H9 (cell line): ENCODE measurements at regions not wholly inside any gene's neighbourhood (a gene's known extent, or its start where the extent isn't known, plus 50 kb on each side); places are given as distances from the start of the nearest gene placed in this dataset.

Experiments
- DNase-seq: peaks from one replicate; pipeline ENCODE4 v3.0.0-alpha.2; 2017
- H2AFZ ChIP-seq: one replicate; pipeline ENCODE4 v1.6.1; 2013; ENCODE audit warnings: mild to moderate bottlenecking, low read length, control low read depth, moderate library complexity
- H2AK5ac ChIP-seq: 2 replicates; pipeline ENCODE4 v1.6.1; 2013; ENCODE audit warnings: low read length, control low read depth, mixed read lengths; ENCODE audit not compliant: insufficient read length
- H2BK120ac ChIP-seq: one replicate; pipeline ENCODE4 v1.6.1; 2013; ENCODE audit warnings: low read depth, mild to moderate bottlenecking, low read length, control low read depth, inconsistent platforms; ENCODE audit not compliant: poor library complexity, severe bottlenecking
- H2BK12ac ChIP-seq: 2 replicates; pipeline ENCODE4 v1.6.1; 2013; ENCODE audit warnings: low read length, control low read depth, mixed read lengths, low read depth; ENCODE audit not compliant: insufficient read length
- H2BK15ac ChIP-seq: 2 replicates; pipeline ENCODE4 v1.6.1; 2013; ENCODE audit warnings: low read depth, low read length, control low read depth
- H2BK20ac ChIP-seq: one replicate; pipeline ENCODE4 v1.6.1; 2013; ENCODE audit warnings: low read depth, mild to moderate bottlenecking, low read length, control low read depth, inconsistent platforms; ENCODE audit not compliant: poor library complexity, severe bottlenecking
- H2BK5ac ChIP-seq: 2 replicates; pipeline ENCODE4 v1.6.1; 2013; ENCODE audit warnings: low read length, control low read depth, mixed read lengths; ENCODE audit not compliant: insufficient read length
- H3K14ac ChIP-seq: 2 replicates; pipeline ENCODE4 v1.6.1; 2013; ENCODE audit warnings: low read length, control low read depth; ENCODE audit not compliant: insufficient read depth
- H3K18ac ChIP-seq: 2 replicates; pipeline ENCODE4 v1.6.1; 2013; ENCODE audit warnings: low read depth, mild to moderate bottlenecking, mixed read lengths, low read length, control low read depth; ENCODE audit not compliant: insufficient read length
- H3K23ac ChIP-seq: 2 replicates; pipeline ENCODE4 v1.6.1; 2013; ENCODE audit warnings: low read length, control low read depth, mixed read lengths, low read depth; ENCODE audit not compliant: insufficient read length
- H3K23me2 ChIP-seq: 2 replicates; pipeline ENCODE4 v1.6.1; 2013; ENCODE audit warnings: low read depth, mild to moderate bottlenecking, mixed read lengths, low read length, control low read depth; ENCODE audit not compliant: insufficient read length, poor library complexity, severe bottlenecking
- H3K27ac ChIP-seq: 2 replicates; pipeline ENCODE4 v1.5.1; 2013; ENCODE audit warnings: low read length, control low read depth, mixed read lengths, low read depth; ENCODE audit not compliant: insufficient read length
- H3K27me3 ChIP-seq: 2 replicates; pipeline ENCODE4 v1.6.1; 2013; ENCODE audit warnings: low read length, control low read depth, inconsistent platforms; ENCODE audit not compliant: insufficient read depth
- H3K4ac ChIP-seq: 2 replicates; pipeline ENCODE4 v1.6.1; 2013; ENCODE audit warnings: low read depth, mild to moderate bottlenecking, control low read depth, inconsistent platforms, low read length, moderate library complexity
- H3K4me1 ChIP-seq: 2 replicates; pipeline ENCODE4 v1.6.1; 2013; ENCODE audit warnings: low read length, control low read depth, inconsistent platforms; ENCODE audit not compliant: insufficient read depth
- H3K4me2 ChIP-seq: 2 replicates; pipeline ENCODE4 v1.6.1; 2013; ENCODE audit warnings: low read length, control low read depth, mixed read lengths; ENCODE audit not compliant: insufficient read length, insufficient read depth
- H3K56ac ChIP-seq: 2 replicates; pipeline ENCODE4 v1.6.1; 2013; ENCODE audit warnings: low read depth, mild to moderate bottlenecking, mixed read lengths, low read length, control low read depth; ENCODE audit not compliant: insufficient read length
- H3K79me1 ChIP-seq: 2 replicates; pipeline ENCODE4 v1.6.1; 2013; ENCODE audit warnings: low read depth, mild to moderate bottlenecking, moderate library complexity, low read length, control low read depth, inconsistent platforms; ENCODE audit not compliant: insufficient read depth, poor library complexity, severe bottlenecking
- H3K79me2 ChIP-seq: 2 replicates; pipeline ENCODE4 v1.6.1; 2013; ENCODE audit warnings: low read length, control low read depth, inconsistent platforms; ENCODE audit not compliant: insufficient read depth
- H3K9ac ChIP-seq: 2 replicates; pipeline ENCODE4 v1.6.1; 2013; ENCODE audit warnings: low read length, control low read depth, mixed read lengths; ENCODE audit not compliant: insufficient read length; ENCODE audit errors: extremely low read depth
- H3K9me3 ChIP-seq: one replicate; pipeline ENCODE4 v1.6.1; 2013; ENCODE audit warnings: low read depth, low read length, inconsistent platforms; ENCODE audit not compliant: control insufficient read depth
- H3T11ph ChIP-seq: one replicate; pipeline ENCODE4 v1.6.1; 2013; ENCODE audit warnings: mild to moderate bottlenecking, low read length, control low read depth, inconsistent platforms
- H4K20me1 ChIP-seq: one replicate; pipeline ENCODE4 v1.6.1; 2013; ENCODE audit not compliant: control insufficient read depth, insufficient read length, insufficient read depth
- H4K5ac ChIP-seq: 2 replicates; pipeline ENCODE4 v1.6.1; 2013; ENCODE audit warnings: low read depth, mild to moderate bottlenecking, mixed read lengths, low read length, control low read depth; ENCODE audit not compliant: insufficient read length
- H4K8ac ChIP-seq: replicated peaks from 2 replicates; pipeline ENCODE4 v1.6.1; 2013; ENCODE audit warnings: low read length, control low read depth, mixed read lengths, low read depth; ENCODE audit not compliant: insufficient read length
- H4K91ac ChIP-seq: 2 replicates; pipeline ENCODE4 v1.6.1; 2013; ENCODE audit warnings: low read depth, mild to moderate bottlenecking, moderate library complexity, mixed read lengths, low read length, control low read depth; ENCODE audit not compliant: insufficient read length
- H3K27ac Mint-ChIP-seq, 3 experiments: 2 replicates in 2 of 3; 3 replicates in 1 of 3; pipeline ENCODE4 v1.8.0; 2020 to 2021; ENCODE audit warnings: mixed read lengths in 3 of 3, mild to moderate bottlenecking in 1 of 3, moderate library complexity in 1 of 3
- H3K27me3 Mint-ChIP-seq: 2 replicates; pipeline ENCODE4 v1.8.0; 2021; ENCODE audit warnings: low read depth, mild to moderate bottlenecking, moderate library complexity, mixed read lengths
- H3K36me3 Mint-ChIP-seq, 3 experiments: 2 replicates in 2 of 3; 3 replicates in 1 of 3; pipeline ENCODE4 v1.8.0; 2020 to 2021; ENCODE audit warnings: low read depth in 3 of 3, mixed read lengths in 3 of 3; ENCODE audit not compliant: insufficient read depth in 1 of 3
- H3K4me1 Mint-ChIP-seq, 2 experiments: 2 replicates each; pipeline ENCODE4 v1.8.0; 2020; ENCODE audit warnings: mixed read lengths in 2 of 2
- H3K4me3 Mint-ChIP-seq, 2 experiments: 2 replicates in 1 of 2; 3 replicates in 1 of 2; pipeline ENCODE4 v1.8.0; 2020 to 2021; ENCODE audit warnings: mild to moderate bottlenecking in 2 of 2, mixed read lengths in 2 of 2, moderate library complexity in 1 of 2
- H3K9me3 Mint-ChIP-seq, 2 experiments: 2 replicates in 1 of 2; 3 replicates in 1 of 2; pipeline ENCODE4 v1.8.0; 2020; ENCODE audit warnings: mild to moderate bottlenecking in 2 of 2, mixed read lengths in 2 of 2, moderate library complexity in 1 of 2
- CTCF ChIP-seq: fragments of 200-600 bp; sonication (generic); conservative IDR thresholded peaks from 3 replicates; pipeline ENCODE4 v1.8.0; 2021; ENCODE audit warnings: antibody characterized with exemption, mild to moderate bottlenecking
- WGBS: extraction: QIAGEN DNeasy Blood & Tissue Kit; methylation state at CpG from one replicate; pipeline ENCODE4 v1.1.7; 2013; ENCODE audit warnings: missing lambda C conversion rate, low lambda C conversion rate, mixed read lengths; ENCODE audit not compliant: insufficient read length; ENCODE audit errors: extremely low coverage; 5-methylcytosine and 5-hydroxymethylcytosine counted together

- no peak overlapping the region for H2BK12ac ChIP-seq
- no peak for TF ChIP-seq CTCF
- H2BK5ac ChIP-seq = no peak overlapping the region
- H3K23me2 ChIP-seq = no peaks in the 10 kb centered on the region
- no peak overlapping the region for H3K4ac ChIP-seq
- Mint-ChIP-seq H3K36me3 (no peaks in the 10 kb centered on the region; a peak in 1 of 7 replicates), H3K4me1 (peaks cover 0 to 4% of the 10 kb centered on the region in 2 experiments; a peak in 1 of 4 replicates), H3K27me3 (peaks cover 18% of the 10 kb centered on the region), H3K27ac (no peak overlapping the region; a peak in 1 of 7 replicates), H3K9me3 (no peaks in the 10 kb centered on the region), H3K4me3 (no peak overlapping the region)
- WGBS = no CpG with 5 or more reads among the region's 9 CpGs
- H4K91ac ChIP-seq = no peak overlapping the region
- no peak overlapping the region for H2BK15ac ChIP-seq
- no peak overlapping the region for H4K8ac ChIP-seq
- no peak overlapping the region for H3K23ac ChIP-seq
- no peak overlapping the region for H3K4me2 ChIP-seq
- H3K18ac ChIP-seq = no peak overlapping the region
- no peaks in the 10 kb centered on the region for H3K27me3 ChIP-seq
- H3K56ac ChIP-seq = no peak overlapping the region
- H3K9me3 ChIP-seq = no peaks in the 10 kb centered on the region
- no peak overlapping the region for H2AK5ac ChIP-seq
- H4K5ac ChIP-seq = no peak overlapping the region
- no peak overlapping the region for H2AFZ ChIP-seq
- H3K14ac ChIP-seq = no peak overlapping the region
- DNase-seq = no peak
- H3K79me1 ChIP-seq = no peaks in the 10 kb centered on the region
- H3T11ph ChIP-seq = no peak overlapping the region
- H3K4me1 ChIP-seq = no peaks in the 10 kb centered on the region
- no peak overlapping the region for H3K27ac ChIP-seq
- no peaks in the 10 kb centered on the region for H3K79me2 ChIP-seq
- no peak overlapping the region for H3K9ac ChIP-seq
- no peak overlapping the region for H2BK20ac ChIP-seq
- no peak overlapping the region for H2BK120ac ChIP-seq
- H4K20me1 ChIP-seq = no peaks in the 10 kb centered on the region
Observed at GRCh38 chr10:117616179-117616578, 73.6 kb downstream of the EMX2 start.
